HG02870 (cell line): ENCODE measurements at regions not wholly inside any gene's neighbourhood (a gene's known extent, or its start where the extent isn't known, plus 50 kb on each side); places are given as distances from the start of the nearest gene placed in this dataset.

ENCODE experiments used
- ATAC-seq: cut with Tn5 transposase; IDR thresholded peaks from one replicate; pipeline ENCODE4 v1.9.1; 2021; ENCODE audit warnings: mild to moderate bottlenecking, moderate library complexity; ENCODE audit not compliant: unreplicated experiment

DNA sequence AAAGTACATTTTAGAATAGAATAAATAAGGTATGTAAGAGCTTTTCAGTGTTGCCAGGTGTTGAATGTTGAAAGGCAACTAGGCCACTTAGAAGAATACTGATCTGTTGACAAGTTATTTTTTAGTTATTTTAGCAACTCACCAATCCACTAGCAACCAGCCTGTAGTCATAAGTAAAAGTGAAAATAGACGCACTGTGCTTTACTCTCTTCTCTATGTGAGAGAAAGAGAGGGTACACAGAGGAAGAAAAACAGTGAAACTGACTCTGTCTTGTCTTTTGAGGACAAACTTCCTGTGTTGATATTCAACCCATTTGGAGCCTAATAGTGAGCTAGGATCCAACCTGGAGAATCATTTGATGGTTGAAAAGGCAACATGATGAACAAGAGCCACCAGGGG lies 327.1 kb upstream of the GOLIM4 start:
- ATAC-seq: no peak

DNA sequence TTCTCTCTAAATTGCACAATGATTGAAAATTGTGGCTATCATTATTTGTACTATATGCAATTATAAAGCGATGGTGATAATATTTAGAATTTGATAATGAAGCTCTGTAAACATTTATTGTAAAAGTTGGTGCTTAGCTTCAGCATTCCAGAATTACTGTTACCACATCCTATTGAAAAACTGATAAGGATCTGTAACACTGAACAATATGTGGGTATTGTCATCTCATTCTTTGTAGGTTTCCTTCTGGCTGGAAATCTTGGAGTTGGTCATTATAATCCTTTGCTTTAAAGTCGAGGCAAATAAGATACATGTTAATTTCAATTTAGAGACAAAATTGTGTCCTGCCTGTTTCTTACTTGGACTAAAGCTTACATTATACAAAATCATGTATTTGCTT lies 323.4 kb upstream of the GOLIM4 start:
- ATAC-seq: no peak

DNA sequence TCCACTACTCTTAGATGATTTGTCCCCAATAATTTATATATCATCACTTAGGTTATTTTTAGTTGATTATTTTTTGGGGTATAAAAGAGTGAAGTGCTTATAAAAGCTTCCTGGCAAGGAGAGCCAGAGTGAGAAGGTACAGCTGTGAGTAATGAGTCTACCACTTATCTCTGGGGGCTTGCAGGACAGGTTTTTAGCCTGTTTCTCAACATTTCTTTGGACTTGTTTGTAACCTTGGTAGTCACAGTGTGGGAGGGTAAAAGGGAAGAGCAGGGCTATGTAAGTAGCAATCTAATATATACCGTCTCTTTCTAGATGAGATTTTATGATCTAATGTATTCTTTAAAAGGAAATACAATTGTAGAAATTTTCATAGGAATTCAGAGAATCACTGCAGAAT lies 321.3 kb upstream of the GOLIM4 start:
- no peak for ATAC-seq

DNA sequence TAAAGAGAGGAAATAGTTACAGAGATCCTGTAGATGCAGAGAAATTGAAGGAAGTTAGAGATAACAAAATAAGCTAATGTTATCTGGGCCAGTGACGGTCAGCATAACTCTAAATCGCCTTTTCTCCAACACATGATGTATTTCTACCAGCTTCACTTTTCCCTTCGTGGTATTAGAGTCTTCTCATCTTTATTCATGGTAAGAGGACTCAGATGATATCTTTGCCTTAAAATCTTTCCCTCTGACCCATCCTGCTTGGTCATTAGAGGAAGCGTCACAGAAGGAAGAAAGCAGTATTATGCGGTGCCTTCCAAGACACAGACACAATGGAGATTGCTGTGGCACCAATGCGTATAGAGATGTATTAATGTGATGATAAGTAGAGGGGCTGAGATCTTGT lies 320.7 kb upstream of the GOLIM4 start:
- ATAC-seq: no peak

DNA sequence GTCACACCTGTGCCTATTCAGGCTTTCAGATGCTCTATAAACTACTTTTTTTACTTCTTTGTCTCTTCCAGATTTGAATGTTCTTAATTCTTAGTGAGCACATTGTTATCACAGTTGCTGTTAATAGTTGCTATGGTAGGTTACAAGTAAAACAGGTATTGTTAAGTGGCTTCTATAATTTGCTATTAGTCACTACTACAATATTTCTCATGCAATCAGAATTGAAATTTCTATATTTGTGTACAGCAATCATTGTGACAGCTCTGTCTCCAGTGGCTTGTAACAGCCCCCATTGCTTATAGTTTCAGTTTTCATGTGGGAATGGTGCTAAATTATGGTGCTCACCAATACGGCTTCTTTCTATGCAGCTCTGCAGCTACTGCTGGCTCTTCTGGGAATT lies 318.4 kb upstream of the GOLIM4 start:
- ATAC-seq: no peak

DNA sequence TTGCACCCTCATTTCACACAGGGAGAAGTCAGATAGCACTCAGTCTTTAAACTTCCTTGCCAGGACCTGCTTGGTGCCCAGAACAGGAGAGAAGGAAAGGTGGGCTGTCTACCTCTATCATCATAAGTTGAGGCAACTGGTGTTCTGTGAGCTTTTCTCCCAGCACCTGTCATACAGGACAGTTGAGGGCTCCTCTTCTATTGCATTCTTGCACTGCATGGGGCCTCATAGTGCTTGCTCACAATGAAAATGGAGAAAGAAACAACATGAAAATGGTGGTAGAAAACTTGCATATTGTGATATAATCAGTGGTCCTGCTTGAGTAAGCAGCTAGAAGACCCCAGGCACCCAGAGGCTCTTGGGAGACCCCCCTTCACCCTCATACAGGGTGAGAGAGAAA lies 311.7 kb upstream of the GOLIM4 start:
- no peak for ATAC-seq

DNA sequence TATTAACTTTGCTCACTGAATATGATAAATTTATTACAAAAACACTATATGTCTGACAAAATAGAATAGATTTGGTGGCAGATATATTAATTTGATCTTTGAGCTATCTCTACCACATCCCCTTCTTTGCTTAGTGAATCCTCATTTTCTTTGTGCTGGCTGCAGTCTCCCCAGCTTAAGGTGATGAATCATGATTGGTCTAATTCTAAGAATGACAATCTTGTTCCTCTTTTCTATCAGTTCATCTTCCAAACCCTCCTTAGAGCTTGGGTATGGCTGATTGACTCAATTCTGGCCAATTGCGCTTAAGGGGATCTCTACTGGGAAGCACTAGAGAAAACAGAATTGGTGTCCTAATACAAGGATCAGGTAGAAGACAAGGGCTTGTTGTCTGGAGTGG lies 309.6 kb upstream of the GOLIM4 start:
- ATAC-seq: no peak

DNA sequence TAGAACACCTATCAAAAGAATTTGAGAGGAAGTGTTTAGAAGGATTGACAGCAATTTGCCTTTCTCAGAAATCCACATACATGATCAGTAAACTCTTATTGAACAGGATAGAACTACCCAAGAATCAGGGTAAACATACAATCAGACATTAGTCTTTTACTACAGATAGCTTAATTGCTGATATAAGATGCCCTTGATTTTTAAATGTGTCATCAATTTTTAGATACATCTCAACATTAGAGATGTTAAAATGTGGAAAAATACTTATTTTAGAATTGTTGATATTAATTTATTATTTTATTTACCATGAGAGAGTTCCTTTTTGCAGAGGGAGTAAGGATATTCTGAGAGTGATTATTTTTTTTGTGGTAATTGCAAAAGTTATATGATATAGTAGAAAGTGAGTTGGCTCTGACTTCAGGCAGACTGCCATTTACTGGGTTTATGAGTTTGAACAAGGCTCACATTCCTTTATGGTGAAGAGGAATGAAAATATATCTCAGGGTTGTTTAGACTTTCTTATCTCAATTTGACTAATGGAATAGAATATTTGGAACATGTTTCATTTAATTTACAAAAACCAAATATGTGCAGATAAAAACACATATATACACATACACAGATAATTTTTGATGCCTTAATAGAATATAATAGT lies 302.8 kb upstream of the GOLIM4 start:
- ATAC-seq: no peak

DNA sequence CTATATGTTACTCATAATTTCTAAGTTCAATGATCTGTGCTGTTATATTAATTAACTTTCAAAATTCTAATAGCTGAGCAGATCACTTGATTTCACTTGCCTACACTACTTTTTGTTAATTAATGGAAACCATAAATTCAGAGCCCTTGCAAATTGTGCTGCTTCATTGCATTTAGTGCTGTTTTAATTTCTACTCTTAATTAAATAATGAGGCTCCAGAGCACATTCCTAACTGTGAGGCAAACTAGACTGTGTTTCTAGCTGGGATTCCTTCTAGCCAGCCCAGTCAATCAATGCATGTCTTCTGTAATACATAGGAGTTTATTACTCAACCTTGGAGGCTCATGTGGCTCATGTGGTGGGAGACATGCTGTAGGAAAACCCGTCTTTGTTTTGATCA lies 301.1 kb upstream of the GOLIM4 start:
- ATAC-seq: no peak

DNA sequence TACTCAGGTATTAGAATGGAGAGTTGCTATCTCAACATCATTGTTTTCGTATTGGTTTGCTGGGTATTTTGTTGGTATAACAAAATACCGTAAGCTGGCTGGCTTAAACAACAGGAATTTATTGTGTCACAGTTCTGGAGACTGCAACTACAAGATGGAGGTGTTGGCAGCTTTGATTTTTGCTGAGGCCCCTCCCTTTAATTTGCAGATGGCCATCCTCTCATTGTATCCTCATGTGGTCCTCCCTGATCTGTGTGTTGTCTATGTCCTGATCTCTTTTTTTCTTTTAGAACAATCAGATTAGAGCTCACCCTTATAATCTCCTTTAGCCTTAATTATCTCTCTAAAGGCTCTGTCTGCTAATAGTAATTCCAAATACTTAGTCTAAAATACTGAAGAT lies 299.8 kb upstream of the GOLIM4 start:
- ATAC-seq: no peak

DNA sequence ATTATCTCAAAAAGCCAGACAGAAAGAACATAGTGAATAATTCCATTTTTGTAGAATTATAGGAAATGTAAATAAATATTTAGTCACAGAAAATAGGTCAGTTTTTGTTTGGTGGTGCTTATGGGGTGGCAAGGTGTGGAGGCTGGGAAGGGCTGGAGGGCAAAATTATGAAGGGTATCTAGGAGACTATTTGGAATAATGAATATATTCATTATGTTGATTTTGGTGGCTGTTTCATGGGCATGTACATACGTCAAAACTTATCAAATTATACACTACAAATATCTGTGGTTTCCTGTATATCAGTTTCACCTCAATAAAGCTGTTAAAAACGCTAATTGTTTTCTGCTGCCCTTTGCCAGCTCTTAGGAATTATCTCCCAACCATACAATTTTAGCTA lies 298.7 kb upstream of the GOLIM4 start:
- no peak for ATAC-seq

DNA sequence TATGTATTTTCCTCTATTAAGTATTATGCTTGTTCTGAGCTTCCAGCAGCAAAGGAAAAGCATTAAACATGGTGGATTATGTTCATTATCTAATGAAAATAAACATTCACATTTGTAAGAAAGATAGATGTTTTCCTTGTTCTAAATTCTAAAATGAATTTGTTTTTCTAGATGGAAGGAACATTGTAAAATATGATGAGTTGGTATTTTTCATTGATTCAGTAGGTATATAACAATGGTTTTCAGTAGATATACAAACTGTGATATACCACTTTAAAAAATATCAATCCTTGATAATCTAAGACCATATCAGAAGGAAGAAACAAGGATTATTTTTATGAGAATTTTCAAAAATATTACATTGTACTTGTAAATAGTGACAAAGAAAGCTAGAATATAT lies 290.6 kb upstream of the GOLIM4 start:
- no peak for ATAC-seq

DNA sequence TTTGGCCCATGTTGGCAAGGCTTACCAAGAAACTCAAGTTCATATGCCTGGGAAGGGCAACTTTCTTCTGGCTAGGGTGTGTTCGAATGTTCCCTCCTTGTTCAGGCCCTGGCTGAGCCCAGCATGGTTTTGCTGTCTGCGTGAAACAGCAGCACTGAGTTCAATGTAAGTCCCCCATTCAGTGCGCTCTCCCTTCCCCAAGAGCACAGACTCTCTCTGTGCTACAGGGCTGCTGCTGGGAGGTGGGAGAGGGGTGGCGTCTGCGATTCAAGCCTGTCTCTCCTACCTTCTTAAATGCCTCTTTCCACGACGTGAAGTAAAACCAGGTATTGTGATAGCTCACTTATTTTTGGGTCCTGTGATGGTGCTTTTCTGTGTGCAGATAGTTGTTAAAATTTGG lies 289.3 kb upstream of the GOLIM4 start:
- ATAC-seq: no peak

DNA sequence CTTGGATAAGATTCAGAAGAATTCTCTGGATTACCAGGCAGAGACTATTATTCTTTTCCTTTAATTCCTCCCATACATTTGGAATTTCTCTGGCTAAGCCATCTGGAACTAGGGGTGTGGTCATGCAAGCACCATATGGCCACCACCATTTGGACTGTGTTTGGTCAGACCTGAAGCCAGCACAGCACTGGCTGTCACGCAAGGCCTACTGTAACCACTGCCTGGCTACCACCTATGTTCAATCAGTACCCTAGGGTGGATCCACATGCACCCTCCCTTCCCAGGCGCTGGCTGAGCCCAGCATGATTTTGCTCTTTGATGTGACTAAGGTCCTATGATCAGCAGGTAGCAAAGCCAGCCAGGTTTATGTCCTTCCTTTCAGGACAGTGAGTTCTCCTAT lies 287.8 kb upstream of the GOLIM4 start:
- no peak for ATAC-seq

DNA sequence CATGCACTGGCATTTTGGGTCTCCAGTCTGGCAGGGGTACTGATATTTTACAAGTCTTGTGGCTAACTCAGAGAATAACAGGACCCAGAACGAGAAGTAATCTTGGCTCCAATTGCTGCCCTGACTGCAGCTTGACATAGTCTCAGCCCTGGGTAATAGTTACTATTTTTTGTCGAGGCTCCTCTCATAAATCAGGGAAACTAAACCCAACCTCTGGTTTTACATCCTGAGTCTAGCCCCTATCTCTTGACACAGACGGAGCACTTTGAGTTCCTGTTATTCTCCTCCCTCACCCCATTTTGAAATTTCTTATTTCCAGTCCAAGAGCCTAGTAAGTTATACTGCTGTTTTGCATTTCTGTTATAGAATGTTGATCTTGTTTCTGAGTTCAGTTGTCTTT lies 276.1 kb upstream of the GOLIM4 start:
- ATAC-seq: no peak

DNA sequence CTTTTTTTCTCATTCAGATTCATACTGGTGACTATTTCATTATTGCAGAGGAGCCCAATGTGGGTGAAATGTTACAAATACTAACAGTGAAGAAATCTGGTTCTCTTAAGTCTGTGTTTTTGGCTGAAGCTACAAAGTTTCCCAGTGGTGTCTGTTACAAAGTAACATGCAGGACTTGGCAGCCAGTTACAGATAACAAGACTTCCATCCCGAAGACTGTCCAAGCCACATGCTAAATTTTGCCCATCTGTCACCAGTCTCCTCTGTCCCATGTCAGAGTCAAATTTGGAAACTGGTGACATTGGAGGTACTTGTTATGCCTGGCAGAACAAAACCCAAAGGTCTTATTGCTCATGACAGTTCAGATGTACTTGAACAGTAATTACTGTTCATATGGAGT lies 269.2 kb upstream of the GOLIM4 start:
- ATAC-seq: no peak

DNA sequence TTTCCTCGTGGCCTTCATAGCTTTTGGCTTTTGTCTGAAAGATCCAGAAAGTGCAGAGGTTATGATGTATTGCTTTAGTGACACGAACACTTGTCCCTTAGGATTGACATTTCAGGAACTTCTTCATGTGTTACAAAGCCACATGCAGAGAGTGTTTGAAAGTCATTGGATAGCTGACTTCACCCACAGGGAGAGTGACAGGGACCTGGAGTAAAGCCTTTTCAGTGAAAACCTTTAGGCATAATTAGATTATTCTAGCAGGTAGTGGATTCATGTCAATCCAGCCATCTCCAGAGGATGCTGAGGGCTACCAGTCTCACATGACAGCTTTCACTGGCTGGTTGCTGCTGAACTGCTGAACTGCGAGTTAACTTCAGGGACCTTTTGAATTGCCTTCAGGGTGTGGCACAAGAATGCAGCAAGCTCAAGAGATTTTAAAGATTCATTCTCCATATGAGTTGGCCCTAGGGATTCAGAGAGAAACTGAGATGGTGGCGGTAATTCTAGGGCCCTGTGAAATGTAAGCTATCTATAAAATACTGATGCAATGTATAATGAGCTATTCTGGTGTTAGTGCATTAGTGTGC lies 267.0 kb upstream of the GOLIM4 start:
- ATAC-seq: no peak

DNA sequence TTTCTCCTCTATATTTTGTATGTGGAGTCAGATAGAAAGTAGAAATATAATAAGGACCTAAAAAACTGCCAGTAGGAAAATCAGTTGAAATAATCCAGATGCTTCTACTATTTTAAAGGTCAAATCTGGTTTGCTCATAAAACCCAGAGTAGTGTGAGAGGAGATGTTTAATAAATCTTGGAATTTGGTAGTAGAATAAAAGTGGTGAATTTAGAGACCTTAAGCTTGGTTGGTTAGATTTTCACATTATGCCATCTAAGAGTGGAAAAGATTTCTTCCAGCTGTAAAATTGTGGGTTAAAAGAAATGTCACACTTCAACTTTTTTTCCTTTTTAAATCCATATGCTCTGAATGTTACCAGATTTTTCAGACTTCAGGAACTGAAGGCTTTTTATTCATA lies 266.4 kb upstream of the GOLIM4 start:
- no peak for ATAC-seq

DNA sequence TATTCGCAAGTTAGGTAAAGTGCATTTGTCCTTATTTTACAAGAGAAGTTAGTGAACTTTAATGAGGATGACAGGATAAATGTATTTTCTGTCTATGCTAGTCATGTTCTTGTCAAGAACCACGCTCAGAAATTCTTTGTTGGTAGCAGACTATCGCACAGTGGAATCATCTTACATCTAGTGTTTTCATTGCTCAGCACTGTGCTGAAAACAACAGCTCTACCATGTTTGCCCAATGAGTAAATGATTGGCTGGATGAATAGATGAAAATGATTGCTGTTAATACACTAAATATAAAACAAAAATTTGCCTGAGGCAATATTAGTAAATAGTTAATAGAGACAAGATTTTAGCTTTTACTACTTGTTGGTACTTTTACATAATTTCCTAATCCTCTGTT lies 265.3 kb upstream of the GOLIM4 start:
- ATAC-seq: no peak

DNA sequence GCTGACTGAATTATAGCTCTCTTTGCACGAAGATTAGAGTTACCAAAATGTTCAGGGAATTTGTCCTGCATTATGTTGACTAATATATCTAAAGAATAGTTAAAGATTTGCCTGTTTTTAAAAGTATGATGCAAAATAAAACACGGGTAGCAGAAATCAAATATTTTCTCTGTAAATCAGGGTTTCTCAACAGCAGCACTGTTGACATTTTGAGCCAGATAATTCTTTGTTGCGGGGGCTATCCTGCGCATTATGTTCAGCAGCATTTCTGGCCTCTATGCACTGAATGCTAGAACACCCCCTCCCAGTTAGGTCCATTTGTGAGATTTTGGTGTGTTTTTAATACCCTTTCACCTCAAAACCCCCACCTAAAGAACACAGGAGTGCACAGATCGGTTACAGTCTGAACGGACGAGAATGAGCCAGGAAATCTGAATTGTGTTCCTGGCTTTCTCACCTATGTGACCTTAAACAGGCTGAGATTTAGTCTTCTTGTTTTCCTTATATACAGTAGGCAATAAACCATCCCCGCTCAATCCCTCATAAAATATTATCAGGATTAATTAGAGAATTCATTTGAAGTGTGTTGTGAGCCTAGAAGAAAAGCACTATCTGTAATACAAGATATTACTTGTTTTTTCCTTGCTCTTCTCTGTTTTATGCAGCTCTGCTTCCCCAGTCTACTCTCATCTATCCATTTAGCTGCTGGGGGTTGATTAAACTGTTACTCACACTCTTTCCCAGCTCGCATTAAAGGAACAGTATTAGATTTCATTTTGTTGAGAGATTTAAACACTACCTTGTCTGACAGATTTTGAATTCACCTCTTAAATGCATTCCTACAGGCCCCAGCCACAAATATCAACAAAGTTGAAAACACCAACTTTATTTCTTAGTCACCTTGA lies 247.5 kb upstream of the GOLIM4 start:
- no peak for ATAC-seq

DNA sequence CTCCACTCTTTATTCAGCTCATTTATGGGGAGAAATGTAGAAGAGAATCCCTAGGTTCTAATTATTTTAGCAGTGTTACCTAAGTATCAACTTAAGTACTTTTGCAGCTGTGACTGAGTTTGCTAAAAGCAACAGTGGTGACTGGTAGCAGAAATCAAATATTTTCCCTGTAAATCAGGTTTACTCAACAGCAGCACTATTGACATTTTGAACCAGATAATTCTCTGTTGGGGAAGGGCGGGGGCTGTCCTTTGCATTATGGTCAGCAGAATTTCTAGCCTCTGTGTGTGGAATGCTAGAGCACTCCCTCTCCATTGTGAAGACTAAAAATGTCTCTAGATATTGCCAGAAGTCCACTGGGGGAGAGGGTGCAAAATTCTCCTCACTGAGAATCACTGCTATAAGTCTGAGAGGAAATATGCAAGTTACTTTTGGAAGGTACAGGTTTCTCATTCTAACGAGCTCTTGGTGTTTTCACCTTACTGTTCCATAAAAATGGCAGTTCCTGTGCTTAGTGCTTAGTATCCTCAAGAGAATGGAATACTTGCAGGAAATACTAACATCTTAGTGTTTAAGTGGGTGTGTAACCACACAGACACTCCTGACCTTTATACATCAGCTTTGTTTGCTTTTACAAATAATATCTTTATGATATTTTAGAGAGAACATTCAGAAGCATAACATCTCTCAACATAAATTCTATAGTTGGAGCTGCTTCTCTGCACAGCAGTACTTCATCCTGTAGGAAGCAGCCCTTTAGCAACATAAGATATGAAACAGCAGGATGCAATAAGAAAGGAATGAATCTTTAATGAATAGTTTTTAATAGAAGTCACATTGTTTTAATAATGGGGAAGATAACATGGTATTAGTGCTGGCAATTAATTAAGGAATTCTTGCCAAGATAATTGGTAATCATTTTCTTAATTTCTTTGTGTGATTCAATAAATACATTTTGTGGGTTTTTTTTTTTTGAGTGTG lies 246.5 kb upstream of the GOLIM4 start:
- ATAC-seq: no peak
